Nephron progenitor cell (in vitro differentiated cells): ENCODE measurements at regions not wholly inside any gene's neighbourhood (a gene's known extent, or its start where the extent isn't known, plus 50 kb on each side); places are given as distances from the start of the nearest gene placed in this dataset.

Experiments
- DNase-seq: peaks from one replicate; pipeline ENCODE4 v3.0.0; 2021
- H3K27ac Mint-ChIP-seq: 2 replicates; pipeline ENCODE4 v1.8.0; 2021; ENCODE audit warnings: mild to moderate bottlenecking, moderate library complexity, mixed read lengths
- H3K27me3 Mint-ChIP-seq: 2 replicates; pipeline ENCODE4 v1.8.0; 2021; ENCODE audit warnings: mild to moderate bottlenecking, low read depth, mixed read lengths; ENCODE audit not compliant: poor library complexity
- H3K36me3 Mint-ChIP-seq: 2 replicates; pipeline ENCODE4 v1.8.0; 2021; ENCODE audit warnings: low read depth, mixed read lengths
- H3K4me1 Mint-ChIP-seq: 2 replicates; pipeline ENCODE4 v1.8.0; 2021; ENCODE audit warnings: mixed read lengths
- H3K4me3 Mint-ChIP-seq: 2 replicates; pipeline ENCODE4 v1.8.0; 2021; ENCODE audit warnings: mild to moderate bottlenecking, moderate library complexity, mixed read lengths
- H3K9me3 Mint-ChIP-seq: 2 replicates; pipeline ENCODE4 v1.8.0; 2021; ENCODE audit warnings: mild to moderate bottlenecking, moderate library complexity, mixed read lengths
- TF ChIP-seq, protein P1 (sequence below): fragments of 200-600 bp; sonication (generic); IDR thresholded peaks from 2 replicates; pipeline ENCODE4 v1.5.0; 2021; ENCODE audit warnings: antibody characterized with exemption

DNA sequence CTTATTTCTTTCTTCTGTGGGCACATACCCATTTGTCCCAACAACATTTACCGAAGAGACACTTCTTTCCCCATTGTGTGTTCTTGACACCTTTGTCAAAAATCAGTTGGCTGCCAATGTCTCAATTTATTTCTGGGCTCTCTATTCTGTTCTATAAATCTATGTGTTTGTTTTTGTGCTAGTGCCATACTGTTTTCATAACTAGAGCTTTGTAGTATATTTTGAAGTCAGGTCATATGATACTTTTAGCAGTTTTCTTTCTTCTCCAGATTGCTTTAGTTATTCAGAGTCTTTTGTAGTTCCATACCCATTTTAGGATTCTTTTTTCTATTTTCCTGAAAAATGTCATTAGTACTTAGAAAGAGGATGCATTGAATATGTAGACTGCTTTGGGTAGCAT, 1276.3 kb downstream of the SLITRK1 start:
- TF ChIP-seq, protein P1, sequence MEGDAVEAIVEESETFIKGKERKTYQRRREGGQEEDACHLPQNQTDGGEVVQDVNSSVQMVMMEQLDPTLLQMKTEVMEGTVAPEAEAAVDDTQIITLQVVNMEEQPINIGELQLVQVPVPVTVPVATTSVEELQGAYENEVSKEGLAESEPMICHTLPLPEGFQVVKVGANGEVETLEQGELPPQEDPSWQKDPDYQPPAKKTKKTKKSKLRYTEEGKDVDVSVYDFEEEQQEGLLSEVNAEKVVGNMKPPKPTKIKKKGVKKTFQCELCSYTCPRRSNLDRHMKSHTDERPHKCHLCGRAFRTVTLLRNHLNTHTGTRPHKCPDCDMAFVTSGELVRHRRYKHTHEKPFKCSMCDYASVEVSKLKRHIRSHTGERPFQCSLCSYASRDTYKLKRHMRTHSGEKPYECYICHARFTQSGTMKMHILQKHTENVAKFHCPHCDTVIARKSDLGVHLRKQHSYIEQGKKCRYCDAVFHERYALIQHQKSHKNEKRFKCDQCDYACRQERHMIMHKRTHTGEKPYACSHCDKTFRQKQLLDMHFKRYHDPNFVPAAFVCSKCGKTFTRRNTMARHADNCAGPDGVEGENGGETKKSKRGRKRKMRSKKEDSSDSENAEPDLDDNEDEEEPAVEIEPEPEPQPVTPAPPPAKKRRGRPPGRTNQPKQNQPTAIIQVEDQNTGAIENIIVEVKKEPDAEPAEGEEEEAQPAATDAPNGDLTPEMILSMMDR = no peak
- Mint-ChIP-seq H3K4me3 (no peak overlapping the region), H3K36me3 (peaks cover 6% of the 10 kb centered on the region), H3K27me3 (no peaks in the 10 kb centered on the region), H3K27ac (no peak overlapping the region), H3K9me3 (peaks cover 31% of the 10 kb centered on the region), H3K4me1 (no peaks in the 10 kb centered on the region)
- DNase-seq = no peak

DNA sequence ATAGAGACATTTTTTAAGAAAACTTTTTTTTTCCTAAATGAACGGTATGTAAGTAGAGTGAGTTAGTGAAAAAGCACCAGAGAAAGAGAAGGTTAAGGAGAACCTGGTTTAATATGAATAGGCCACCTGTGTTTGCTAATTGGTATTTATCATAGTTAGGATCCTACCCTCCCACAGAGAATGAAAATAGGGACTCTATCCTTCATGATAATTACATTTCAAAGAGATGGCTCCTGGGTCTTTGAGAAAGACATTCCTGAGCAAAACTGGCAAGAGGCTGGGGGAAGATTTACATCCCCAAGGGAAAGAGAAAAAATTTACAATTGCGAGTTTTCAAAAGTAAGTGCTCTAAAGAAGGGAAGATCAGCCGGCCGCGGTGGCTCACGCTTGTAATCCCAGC, 1284.5 kb downstream of the SLITRK1 start:
- TF ChIP-seq, protein P1 = no peak
- no peak overlapping the region for H3K4me3 Mint-ChIP-seq
- peaks cover 28% of the 10 kb centered on the region for H3K9me3 Mint-ChIP-seq
- H3K36me3 Mint-ChIP-seq = no peaks in the 10 kb centered on the region
- H3K27ac Mint-ChIP-seq = no peak overlapping the region
- DNase-seq = no peak
- no peaks in the 10 kb centered on the region for H3K4me1 Mint-ChIP-seq
- no peaks in the 10 kb centered on the region for H3K27me3 Mint-ChIP-seq

DNA sequence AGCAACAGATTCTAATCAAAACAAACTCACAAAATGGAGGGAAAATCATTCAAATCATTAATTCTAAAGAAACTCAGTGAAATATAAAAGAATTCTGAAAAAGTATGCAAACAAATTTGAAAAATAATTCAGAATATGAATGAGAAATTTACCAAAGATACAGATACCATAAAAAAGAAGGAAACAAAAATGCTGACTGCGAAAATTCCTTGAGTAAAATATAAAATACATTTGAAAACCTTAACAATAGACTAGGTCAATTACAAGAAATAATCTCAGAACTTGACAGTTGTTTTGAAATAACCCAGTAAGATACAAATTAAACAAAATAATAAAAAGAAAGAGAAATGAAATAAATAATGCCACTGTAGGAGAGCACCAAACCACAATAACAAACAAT, 1289.0 kb downstream of the SLITRK1 start:
- no peaks in the 10 kb centered on the region for H3K27me3 Mint-ChIP-seq
- no peaks in the 10 kb centered on the region for H3K36me3 Mint-ChIP-seq
- no peak for DNase-seq
- no peak overlapping the region for H3K4me3 Mint-ChIP-seq
- H3K27ac Mint-ChIP-seq = no peak overlapping the region
- H3K9me3 Mint-ChIP-seq = peaks cover 30% of the 10 kb centered on the region
- no peaks in the 10 kb centered on the region for H3K4me1 Mint-ChIP-seq
- TF ChIP-seq, protein P1 = no peak

DNA sequence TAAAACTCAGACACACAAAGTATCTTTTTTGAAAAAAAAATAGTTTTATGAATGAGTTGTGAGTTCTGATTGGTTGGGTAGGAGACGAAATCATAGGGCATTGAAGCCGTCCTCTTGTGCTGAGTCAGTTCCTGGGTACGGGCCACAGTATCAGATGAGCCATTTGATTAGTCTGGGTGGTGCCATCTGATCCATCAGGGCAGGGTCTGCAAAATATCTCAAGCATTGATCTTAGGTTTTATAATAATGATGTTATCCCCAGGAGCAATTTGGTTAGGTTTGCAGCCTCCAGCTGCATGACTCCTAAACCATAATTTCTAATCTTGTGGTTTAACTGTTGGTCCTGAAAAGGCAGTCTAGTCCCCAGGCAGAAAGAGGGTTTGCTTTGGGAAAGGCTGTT, 1310.6 kb downstream of the SLITRK1 start:
- Mint-ChIP-seq H3K36me3 (no peaks in the 10 kb centered on the region), H3K4me3 (no peak overlapping the region), H3K4me1 (peaks cover 13% of the 10 kb centered on the region), H3K27ac (no peak overlapping the region), H3K27me3 (peaks cover 4% of the 10 kb centered on the region), H3K9me3 (peaks cover 20% of the 10 kb centered on the region)
- TF ChIP-seq, protein P1 = no peak
- no peak for DNase-seq

DNA sequence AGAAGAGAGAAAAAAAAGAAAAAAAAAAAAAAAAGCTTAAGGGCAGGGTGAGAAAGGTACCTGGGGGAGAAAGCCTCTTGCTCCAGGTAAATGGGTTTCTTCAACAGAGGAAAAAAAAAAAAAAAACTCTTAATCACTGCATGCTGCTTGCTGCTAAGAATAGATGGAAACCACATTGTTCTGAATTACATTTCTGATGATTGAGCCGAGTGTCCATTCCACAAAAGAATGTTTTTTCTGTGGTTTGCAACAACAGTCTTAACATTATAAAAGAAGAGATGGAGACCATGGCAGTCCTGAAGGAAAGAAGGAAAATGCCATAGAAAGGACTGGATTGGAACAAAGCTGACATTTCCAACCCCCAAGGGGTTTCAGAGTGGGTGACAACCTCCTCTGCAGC, 1312.7 kb downstream of the SLITRK1 start:
- DNase-seq = no peak
- H3K4me3 Mint-ChIP-seq = no peak overlapping the region
- H3K36me3 Mint-ChIP-seq = no peaks in the 10 kb centered on the region
- H3K27ac Mint-ChIP-seq = no peak overlapping the region
- peaks cover 15% of the 10 kb centered on the region for H3K4me1 Mint-ChIP-seq
- H3K9me3 Mint-ChIP-seq = peaks cover 8% of the 10 kb centered on the region
- peaks cover 3% of the 10 kb centered on the region for H3K27me3 Mint-ChIP-seq
- TF ChIP-seq, protein P1 = no peak

DNA sequence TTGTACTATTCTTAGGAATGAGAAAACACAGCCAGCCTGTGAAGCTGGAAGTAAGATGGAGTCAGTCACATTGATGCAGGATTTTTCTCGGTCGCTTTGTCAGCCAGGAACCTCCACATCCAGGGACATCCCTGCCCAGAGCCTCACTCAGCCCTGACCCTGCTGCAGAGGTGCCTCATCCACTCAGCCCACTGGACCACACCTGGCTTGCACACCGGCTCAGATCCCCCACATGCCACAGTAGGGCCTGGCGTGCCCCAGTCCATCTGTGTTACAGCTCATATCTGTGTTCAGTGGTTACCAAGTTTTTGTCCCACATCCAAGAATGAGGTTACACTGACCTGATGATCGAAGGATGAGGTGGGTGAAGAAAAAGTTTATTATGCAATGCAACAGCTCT, 1315.4 kb downstream of the SLITRK1 start:
- Mint-ChIP-seq H3K4me1 (peaks cover 15% of the 10 kb centered on the region), H3K9me3 (no peaks in the 10 kb centered on the region), H3K27me3 (no peaks in the 10 kb centered on the region), H3K27ac (peak overlapping the region; percentile 37), H3K36me3 (no peaks in the 10 kb centered on the region), H3K4me3 (no peak overlapping the region)
- TF ChIP-seq, protein P1 = no peak
- DNase-seq = no peak
